ENCODE measurements at regions not wholly inside any gene's neighbourhood (a gene's known extent, or its start where the extent isn't known, plus 50 kb on each side); places are given as distances from the start of the nearest gene placed in this dataset.

- H3K27ac ChIP-seq (ENCODE audit: low read length), result no peak overlapping the region
- no peaks in the 10 kb centered on the region for H3K36me3 ChIP-seq (ENCODE audit: control insufficient read depth, insufficient read depth, low read length)
- no peaks in the 10 kb centered on the region for H3K4me1 ChIP-seq (ENCODE audit: control insufficient read depth, insufficient read depth, low read length)
- intact Hi-C loops (cut with micrococcal nuclease; ENCODE audit: unreplicated experiment), result no loop called here
- in situ Hi-C loops (cut with HindIII; ENCODE audit: low pct_unique_long_range_greater_than_20kb, low sequenced_read_pairs), result no loop called here
- TF ChIP-seq TCF7L2 (IDR thresholded peaks at IDR 0.05; ENCODE audit: low read depth, low read length) (no peak), POLR2AphosphoS5 (IDR thresholded peaks at IDR 0.05; ENCODE audit: low read depth, low read length) (no peak), REST (IDR thresholded peaks at IDR 0.05; ENCODE audit: insufficient read depth in 1 of 2, low read depth in 2 of 2, low read length in 1 of 2) (no peak), SIN3A (IDR thresholded peaks at IDR 0.05; ENCODE audit: borderline replicate concordance, insufficient read depth, low read depth, low read length) (no peak), CTCF (IDR thresholded peaks at IDR 0.05) (no peak)
- POLR2A ChIA-PET, result no interaction called here
- no TSS peak for BruUV-seq (replicated peaks)
- no peaks in the 10 kb centered on the region for H3K9me3 ChIP-seq (ENCODE audit: control insufficient read depth, insufficient read depth, low read depth, low read length)
- H3K4me3 ChIP-seq (ENCODE audit: low read depth in 2 of 2, low read length in 2 of 2), result no peak overlapping the region
- no peak for ATAC-seq
- no peaks in the 10 kb centered on the region for H3K27me3 ChIP-seq (ENCODE audit: control insufficient read depth, insufficient read depth, low read length)
- no peak for DNase-seq (ENCODE audit: low read depth, low spot score)
- CTCF ChIA-PET, result no interaction called here
Observed at GRCh38 chr2:22967756-22968155, 417.2 kb upstream of the KLHL29 start.

GRCh38 chr2:22970284-22970975 is 414.5 kb upstream of the KLHL29 start:
- Histone ChIP-seq H3K4me3 (ENCODE audit: low read depth in 2 of 2, low read length in 2 of 2) (no peak overlapping the region), H3K9me3 (ENCODE audit: control insufficient read depth, insufficient read depth, low read depth, low read length) (no peaks in the 10 kb centered on the region), H3K27ac (ENCODE audit: low read length) (no peak overlapping the region), H3K36me3 (ENCODE audit: control insufficient read depth, insufficient read depth, low read length) (no peaks in the 10 kb centered on the region), H3K27me3 (ENCODE audit: control insufficient read depth, insufficient read depth, low read length) (no peaks in the 10 kb centered on the region), H3K4me1 (ENCODE audit: control insufficient read depth, insufficient read depth, low read length) (no peaks in the 10 kb centered on the region)
- CTCF ChIA-PET, result no interaction called here
- no peak for ATAC-seq
- intact Hi-C loops (cut with micrococcal nuclease; ENCODE audit: unreplicated experiment), result no loop called here
- no peak for DNase-seq (ENCODE audit: low read depth, low spot score)
- POLR2A ChIA-PET, result no interaction called here
- TF ChIP-seq SIN3A (IDR thresholded peaks at IDR 0.05; ENCODE audit: borderline replicate concordance, insufficient read depth, low read depth, low read length) (no peak), POLR2AphosphoS5 (IDR thresholded peaks at IDR 0.05; ENCODE audit: low read depth, low read length) (no peak), TCF7L2 (IDR thresholded peaks at IDR 0.05; ENCODE audit: low read depth, low read length) (no peak), REST (IDR thresholded peaks at IDR 0.05; ENCODE audit: insufficient read depth in 1 of 2, low read depth in 2 of 2, low read length in 1 of 2) (no peak), CTCF (IDR thresholded peaks at IDR 0.05) (no peak)
- in situ Hi-C loops (cut with HindIII; ENCODE audit: low pct_unique_long_range_greater_than_20kb, low sequenced_read_pairs), result no loop called here
- no TSS peak for BruUV-seq (replicated peaks)

All from Panc1 (cell line).